ENCODE measurements at regions not wholly inside any gene's neighbourhood (a gene's known extent, or its start where the extent isn't known, plus 50 kb on each side); places are given as distances from the start of the nearest gene placed in this dataset.

DNA sequence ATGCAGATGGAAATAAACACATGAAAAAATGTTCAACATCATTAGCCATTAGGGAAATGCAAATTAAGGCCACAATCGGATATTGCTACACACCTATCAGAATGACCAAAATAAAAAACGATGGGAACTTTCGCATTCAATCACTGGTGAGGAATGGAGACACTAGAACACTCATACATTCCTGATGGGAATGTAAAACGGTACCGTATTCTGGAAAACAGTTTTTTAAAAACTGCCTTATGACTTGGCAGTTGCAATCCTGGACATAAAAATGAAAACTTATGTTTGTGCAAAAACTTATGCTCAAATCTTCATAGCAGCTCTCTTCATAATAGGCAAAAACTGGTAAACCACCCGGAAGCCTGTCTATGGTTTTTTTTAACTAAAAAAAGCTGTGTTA, 146.0 kb downstream of the CEBPB start:
- H3K4me3 ChIP-seq (ENCODE audit: low read length) = no peak overlapping the region
- peak; percentile 83 for DNase-seq (ENCODE audit: low read depth)
- TF ChIP-seq, protein P1, sequence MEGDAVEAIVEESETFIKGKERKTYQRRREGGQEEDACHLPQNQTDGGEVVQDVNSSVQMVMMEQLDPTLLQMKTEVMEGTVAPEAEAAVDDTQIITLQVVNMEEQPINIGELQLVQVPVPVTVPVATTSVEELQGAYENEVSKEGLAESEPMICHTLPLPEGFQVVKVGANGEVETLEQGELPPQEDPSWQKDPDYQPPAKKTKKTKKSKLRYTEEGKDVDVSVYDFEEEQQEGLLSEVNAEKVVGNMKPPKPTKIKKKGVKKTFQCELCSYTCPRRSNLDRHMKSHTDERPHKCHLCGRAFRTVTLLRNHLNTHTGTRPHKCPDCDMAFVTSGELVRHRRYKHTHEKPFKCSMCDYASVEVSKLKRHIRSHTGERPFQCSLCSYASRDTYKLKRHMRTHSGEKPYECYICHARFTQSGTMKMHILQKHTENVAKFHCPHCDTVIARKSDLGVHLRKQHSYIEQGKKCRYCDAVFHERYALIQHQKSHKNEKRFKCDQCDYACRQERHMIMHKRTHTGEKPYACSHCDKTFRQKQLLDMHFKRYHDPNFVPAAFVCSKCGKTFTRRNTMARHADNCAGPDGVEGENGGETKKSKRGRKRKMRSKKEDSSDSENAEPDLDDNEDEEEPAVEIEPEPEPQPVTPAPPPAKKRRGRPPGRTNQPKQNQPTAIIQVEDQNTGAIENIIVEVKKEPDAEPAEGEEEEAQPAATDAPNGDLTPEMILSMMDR (conservative IDR thresholded peaks at IDR 0.05; ENCODE audit: low read length) = no peak

DNA sequence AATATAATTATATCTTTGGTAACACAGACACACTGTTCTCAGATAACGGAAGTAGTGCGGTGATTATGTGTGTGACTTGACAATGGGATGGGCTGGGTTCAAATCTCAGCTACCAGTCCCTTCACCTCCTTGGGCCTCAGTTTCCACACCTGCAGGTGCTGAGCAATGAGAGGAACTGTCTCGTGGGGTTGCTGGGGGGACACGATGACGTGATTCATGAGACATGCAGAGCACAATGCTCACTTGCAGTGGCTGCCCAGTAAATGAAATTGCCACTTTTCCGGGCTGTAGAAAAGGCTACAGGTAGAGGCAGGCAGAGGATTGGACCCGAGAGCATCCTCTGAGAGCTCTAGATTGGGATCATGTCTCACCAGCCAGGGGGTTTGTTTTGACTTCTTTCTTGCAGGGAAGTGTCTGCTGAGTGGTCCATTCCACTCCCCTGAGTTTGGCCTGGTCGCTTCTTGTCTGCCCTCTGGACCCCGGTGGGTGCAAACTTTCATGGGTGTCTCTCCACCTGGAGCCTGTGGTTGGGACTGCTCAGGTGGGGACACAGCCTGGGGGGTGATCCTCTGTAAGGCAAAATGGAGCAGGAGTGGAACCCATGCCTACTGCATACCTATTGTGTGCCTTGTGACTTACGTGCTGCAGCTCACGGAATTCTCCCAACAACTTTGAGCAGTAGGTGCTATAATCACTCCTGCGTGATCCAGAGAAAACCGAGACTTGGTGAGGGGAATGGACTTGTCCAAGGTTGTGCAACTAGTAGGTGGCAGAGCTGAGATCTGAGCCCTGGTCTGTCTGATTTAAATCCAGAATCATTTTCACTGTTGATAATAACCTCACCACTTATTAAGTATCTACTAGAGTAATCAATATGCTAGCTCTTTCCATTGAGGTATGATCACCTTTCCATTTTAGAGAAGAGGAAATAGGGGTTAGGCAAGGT, 147.2 kb downstream of the CEBPB start:
- DNase-seq (ENCODE audit: low read depth) = no peak
- H3K4me3 ChIP-seq (ENCODE audit: low read length) = no peak overlapping the region
- TF ChIP-seq, protein P1 (conservative IDR thresholded peaks at IDR 0.05; ENCODE audit: low read length) = no peak

DNA sequence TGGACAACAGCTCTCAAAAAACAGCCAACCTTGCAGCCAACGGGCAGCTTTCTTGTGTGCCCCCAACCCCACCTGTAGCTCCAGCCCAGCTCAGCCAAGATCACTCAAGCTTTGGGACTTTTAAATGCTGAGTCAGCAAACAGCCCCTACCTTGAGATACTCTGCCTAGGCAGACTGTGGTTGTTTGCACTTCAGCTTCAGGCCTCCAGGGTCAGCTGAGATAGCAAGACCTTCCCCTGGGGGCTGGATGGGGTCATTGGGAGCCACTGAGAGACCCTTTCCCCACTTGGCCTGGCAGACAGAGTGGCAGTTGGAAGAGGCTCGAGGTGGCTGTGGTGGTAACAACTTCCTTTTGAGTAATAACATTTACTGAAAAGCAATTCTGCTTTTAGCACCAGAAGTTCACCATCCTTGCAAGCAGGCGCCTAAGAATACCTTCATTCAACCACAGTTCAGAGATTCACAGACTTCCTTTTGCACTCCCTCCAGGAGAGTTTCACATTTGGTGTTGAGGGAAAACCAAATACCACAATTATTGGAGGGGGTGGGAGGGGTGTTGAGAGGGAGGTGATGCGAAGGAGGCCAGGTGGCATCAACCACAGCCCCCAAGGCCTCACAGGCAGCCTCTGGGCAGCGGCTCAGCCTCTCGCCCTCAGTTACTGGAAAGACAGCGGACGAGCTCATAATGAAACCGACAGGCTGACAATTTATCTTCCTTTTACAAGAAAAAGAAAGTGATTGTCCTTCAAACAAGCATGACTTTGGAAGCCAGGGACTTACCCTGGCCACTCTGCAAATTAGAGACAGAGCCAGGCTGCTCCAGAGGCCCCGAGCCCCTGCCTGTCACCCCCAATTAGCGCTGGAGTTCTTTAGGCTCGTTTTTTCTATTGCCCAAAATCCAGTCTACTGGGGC, 148.1 kb downstream of the CEBPB start:
- peak; percentile 67 for DNase-seq (ENCODE audit: low read depth)
- H3K4me3 ChIP-seq (ENCODE audit: low read length) = peak overlapping the region; percentile 47
- TF ChIP-seq, protein P1 (conservative IDR thresholded peaks at IDR 0.05; ENCODE audit: low read length) = peak; percentile 8

DNA sequence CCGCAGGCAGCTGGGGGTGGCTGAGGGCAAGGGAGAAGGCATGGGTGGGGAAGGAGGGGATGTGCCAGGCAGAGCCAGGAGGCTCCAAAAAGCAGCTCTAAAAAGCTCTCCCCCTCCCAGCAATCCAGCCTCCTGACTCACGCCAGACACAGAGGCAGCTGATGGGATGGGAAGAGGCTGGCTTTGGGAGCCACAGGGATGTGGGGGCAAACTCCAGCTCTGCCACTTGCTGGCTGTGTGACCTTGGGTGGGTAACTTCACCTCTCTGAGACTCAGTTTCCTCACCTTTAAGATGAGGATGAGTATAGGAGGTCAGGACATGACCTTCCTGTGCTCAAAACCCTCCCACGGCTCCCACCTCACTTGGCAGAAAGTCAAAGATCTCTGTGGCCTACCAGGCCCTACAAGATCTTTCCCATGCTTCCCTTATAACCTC, 148.9 kb downstream of the CEBPB start:
- H3K4me3 ChIP-seq (ENCODE audit: low read length) = peak overlapping the region; percentile 47
- peak; percentile 83 for DNase-seq (ENCODE audit: low read depth)
- TF ChIP-seq, protein P1 (conservative IDR thresholded peaks at IDR 0.05; ENCODE audit: low read length) = no peak

DNA sequence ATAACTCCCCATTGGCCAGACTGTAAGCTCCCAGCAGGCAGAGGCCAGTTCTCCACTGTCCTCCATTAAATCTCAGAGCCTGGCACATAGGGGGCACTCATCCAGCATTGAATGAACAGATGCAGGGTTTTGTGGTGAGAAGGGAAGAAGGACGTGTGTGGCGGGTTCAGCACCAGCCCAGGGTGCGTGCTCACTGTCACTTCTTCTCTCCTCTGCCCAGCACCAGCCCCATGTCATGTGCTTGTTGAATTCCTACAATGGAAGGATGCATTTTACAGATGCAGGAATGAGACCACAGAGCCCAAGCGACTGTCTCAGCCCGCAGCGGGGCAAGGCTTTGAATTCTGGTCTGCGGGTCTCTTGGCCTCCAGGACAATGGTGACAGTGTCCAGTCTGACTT, 149.9 kb downstream of the CEBPB start:
- DNase-seq (ENCODE audit: low read depth) = no peak
- H3K4me3 ChIP-seq (ENCODE audit: low read length) = no peak overlapping the region
- TF ChIP-seq, protein P1 (conservative IDR thresholded peaks at IDR 0.05; ENCODE audit: low read length) = no peak

DNA sequence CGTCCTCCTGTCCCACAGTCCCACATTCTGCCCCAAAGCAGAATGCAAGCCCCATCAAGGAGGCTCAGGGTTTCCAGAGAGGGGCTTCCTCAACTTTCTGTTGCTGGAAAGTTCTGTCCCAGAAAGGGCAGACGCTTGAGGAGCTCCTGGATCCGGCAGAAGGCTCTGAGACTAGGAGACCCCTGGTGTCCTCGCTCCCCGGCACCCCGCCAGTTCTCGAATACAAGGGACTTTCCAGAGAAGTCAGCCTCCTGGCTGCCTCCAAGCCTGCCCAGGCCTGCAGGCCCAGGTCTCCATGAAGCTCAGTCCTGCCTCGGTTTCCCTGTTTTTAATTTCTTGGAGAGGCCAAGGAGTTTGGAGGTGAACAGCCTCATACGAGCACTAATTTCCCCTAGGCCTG, 150.4 kb downstream of the CEBPB start:
- H3K4me3 ChIP-seq (ENCODE audit: low read length) = no peak overlapping the region
- TF ChIP-seq, protein P1 (conservative IDR thresholded peaks at IDR 0.05; ENCODE audit: low read length) = no peak
- no peak for DNase-seq (ENCODE audit: low read depth)

Data from AG10803 (cell line).